ENCODE measurements at regions not wholly inside any gene's neighbourhood (a gene's known extent, or its start where the extent isn't known, plus 50 kb on each side); places are given as distances from the start of the nearest gene placed in this dataset.

GRCh38 chr9:2377834-2378233 lies 243.8 kb upstream of the VLDLR start:
- TF ChIP-seq EZH2 (IDR thresholded peaks at IDR 0.05; ENCODE audit: insufficient read depth, poor library complexity, severe bottlenecking) (no peak), EZH2phosphoT487 (IDR thresholded peaks at IDR 0.05; ENCODE audit: insufficient read depth, low read depth) (no peak)

Data from GM23248 (cell line).